ENCODE measurements at regions not wholly inside any gene's neighbourhood (a gene's known extent, or its start where the extent isn't known, plus 50 kb on each side); places are given as distances from the start of the nearest gene placed in this dataset.

GRCh38 chr9:120212853-120213200 is 367.1 kb downstream of the CDK5RAP2 start:
- H3K9me3 ChIP-seq (ENCODE audit: control insufficient read depth, insufficient read depth, low read depth, low read length), result no peaks in the 10 kb centered on the region
- CTCF ChIA-PET, result no interaction called here

GRCh38 chr9:120212153-120212852 is 367.7 kb downstream of the CDK5RAP2 start:
- no peak overlapping the region for H3K4me3 ChIP-seq (ENCODE audit: low read depth, low read length)
- POLR2A ChIA-PET, result no interaction called here
- no peaks in the 10 kb centered on the region for H3K9me3 ChIP-seq (ENCODE audit: control insufficient read depth, insufficient read depth, low read depth, low read length)
- CTCF ChIA-PET, result no interaction called here
- H3K4me1 ChIP-seq (ENCODE audit: control insufficient read depth, insufficient read depth, low read length), result no peaks in the 10 kb centered on the region
- H3K27ac ChIP-seq (ENCODE audit: extremely low read depth, low read depth, low read length), result no peak overlapping the region
- TF ChIP-seq GLIS2 (tag by site-specific recombination; IDR thresholded peaks at IDR 0.05) (no peak), ZNF426 (tag by site-specific recombination; IDR thresholded peaks at IDR 0.05) (no peak), KLF1 (tag by site-specific recombination; IDR thresholded peaks at IDR 0.05) (no peak), RBAK (tag by site-specific recombination; IDR thresholded peaks at IDR 0.05) (no peak), ZNF274 (IDR thresholded peaks at IDR 0.05; ENCODE audit: low read length) (no peak), ZNF274 (tag by site-specific recombination; IDR thresholded peaks at IDR 0.05; ENCODE audit: borderline replicate concordance) (no peak), ZNF423 (tag by site-specific recombination; IDR thresholded peaks at IDR 0.05) (no peak), ZNF10 (tag by site-specific recombination; IDR thresholded peaks at IDR 0.05) (no peak), ZFP3 (tag by site-specific recombination; IDR thresholded peaks at IDR 0.05; ENCODE audit: low read depth) (no peak), ZNF600 (tag by site-specific recombination; IDR thresholded peaks at IDR 0.05) (no peak)
- no peaks in the 10 kb centered on the region for H3K36me3 ChIP-seq (ENCODE audit: control insufficient read depth in 2 of 2, insufficient read depth in 1 of 2, low read length in 2 of 2)

More at GRCh38 chr9:120212853-120213200, 367.1 kb downstream of the CDK5RAP2 start:
- H3K27ac ChIP-seq (ENCODE audit: extremely low read depth, low read depth, low read length), result no peak overlapping the region
- H3K36me3 ChIP-seq (ENCODE audit: control insufficient read depth in 2 of 2, insufficient read depth in 1 of 2, low read length in 2 of 2), result no peaks in the 10 kb centered on the region
- H3K4me3 ChIP-seq (ENCODE audit: low read depth, low read length), result no peak overlapping the region
- H3K4me1 ChIP-seq (ENCODE audit: control insufficient read depth, insufficient read depth, low read length), result no peaks in the 10 kb centered on the region
- TF ChIP-seq ZNF391 (tag by site-specific recombination; IDR thresholded peaks at IDR 0.05; ENCODE audit: borderline replicate concordance, low read depth) (no peak), PATZ1 (tag by site-specific recombination; IDR thresholded peaks at IDR 0.05) (no peak), ZNF18 (tag by site-specific recombination; IDR thresholded peaks at IDR 0.05) (no peak), ZNF121 (tag by site-specific recombination; IDR thresholded peaks at IDR 0.05) (no peak), ZNF624 (tag by site-specific recombination; IDR thresholded peaks at IDR 0.05) (no peak), IKZF3 (tag by site-specific recombination; IDR thresholded peaks at IDR 0.05) (no peak), SCRT1 (tag by site-specific recombination; IDR thresholded peaks at IDR 0.05; ENCODE audit: borderline replicate concordance) (no peak), ZNF529 (tag by site-specific recombination; IDR thresholded peaks at IDR 0.05; ENCODE audit: insufficient replicate concordance) (no peak), ZNF146 (tag by site-specific recombination; IDR thresholded peaks at IDR 0.05) (no peak), ZNF692 (tag by site-specific recombination; IDR thresholded peaks at IDR 0.05) (no peak), PBX3 (CRISPR knock-in tag; IDR thresholded peaks at IDR 0.05) (no peak), WT1 (tag by site-specific recombination; IDR thresholded peaks at IDR 0.05) (no peak), ZNF776 (tag by site-specific recombination; IDR thresholded peaks at IDR 0.05; ENCODE audit: borderline replicate concordance) (no peak), ZNF335 (tag by site-specific recombination; conservative IDR thresholded peaks at IDR 0.05) (no peak), ZNF548 (tag by site-specific recombination; IDR thresholded peaks at IDR 0.05) (no peak), ZNF514 (tag by site-specific recombination; IDR thresholded peaks at IDR 0.05) (no peak), ZNF596 (tag by site-specific recombination; IDR thresholded peaks at IDR 0.05) (no peak), HOXD13 (CRISPR knock-in tag; IDR thresholded peaks at IDR 0.05; ENCODE audit: borderline replicate concordance) (no peak)
- POLR2A ChIA-PET, result no interaction called here

All from HEK293 (cell line).